ENCODE measurements at regions not wholly inside any gene's neighbourhood (a gene's known extent, or its start where the extent isn't known, plus 50 kb on each side); places are given as distances from the start of the nearest gene placed in this dataset.

DNA sequence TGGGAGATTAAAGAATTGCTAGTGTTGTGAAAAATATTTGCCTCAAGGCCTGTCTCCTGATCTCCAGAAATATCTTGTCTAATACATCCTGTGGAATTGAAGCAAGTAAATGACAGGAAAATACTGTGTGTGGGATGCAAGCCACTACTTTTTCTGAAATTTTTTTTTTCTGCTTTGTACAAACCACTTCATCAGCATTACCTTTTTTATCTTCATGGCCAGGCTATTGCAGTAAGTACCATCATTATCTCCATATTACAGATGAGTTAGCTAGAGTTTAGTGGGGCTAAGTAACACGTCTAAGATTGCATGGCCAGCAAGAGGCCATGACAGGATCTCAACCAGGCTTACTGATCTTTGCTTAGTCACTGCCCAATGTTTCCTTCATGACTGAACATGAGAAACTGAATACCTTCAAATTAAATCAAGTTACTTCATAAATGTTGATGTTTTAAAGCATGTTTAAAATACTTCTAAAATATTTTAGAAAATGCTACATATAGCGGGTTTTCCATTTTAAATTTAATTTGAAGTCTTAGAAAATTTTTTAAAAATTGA is 273.7 kb downstream of the SLC6A15 start:
- TF ChIP-seq EZH2 (IDR thresholded peaks at IDR 0.05) (no peak), POLR2AphosphoS5 (IDR thresholded peaks at IDR 0.05; ENCODE audit: borderline replicate concordance, low read depth, low read length) (no peak)
